OCI-LY7 (cell line): ENCODE measurements at regions not wholly inside any gene's neighbourhood (a gene's known extent, or its start where the extent isn't known, plus 50 kb on each side); places are given as distances from the start of the nearest gene placed in this dataset.

Experiments
- CTCF ChIP-seq: fragments of 200-600 bp; sonication (generic); conservative IDR thresholded peaks from 2 replicates; pipeline ENCODE4 v1.5.1; 2014; ENCODE audit warnings: mild to moderate bottlenecking, antibody characterized with exemption, low read length, moderate library complexity, mixed read lengths
- EZH2phosphoT487 ChIP-seq: fragments of 200-600 bp; sonication (generic); IDR thresholded peaks from 2 replicates; pipeline ENCODE4 v1.6.1; 2018; ENCODE audit warnings: low read depth, borderline replicate concordance, mild to moderate bottlenecking, mixed run types, antibody characterized with exemption, low read length, moderate library complexity, mixed read lengths

GRCh38 chr1:228854907-228855306 lies 119.6 kb downstream of the RHOU start:
- TF ChIP-seq CTCF (no peak), EZH2phosphoT487 (no peak)
